BE2C (cell line): ENCODE measurements at regions not wholly inside any gene's neighbourhood (a gene's known extent, or its start where the extent isn't known, plus 50 kb on each side); places are given as distances from the start of the nearest gene placed in this dataset.

Source experiments
- DNase-seq: peaks from one replicate; pipeline ENCODE4 v3.0.0-alpha.2; 2020
- H3K27me3 ChIP-seq: fragments of 250-450 bp; sonication (Bioruptor Pico); 2 replicates; pipeline ENCODE4 v1.5.1; 2020; ENCODE audit warnings: mild to moderate bottlenecking
- H3K36me3 ChIP-seq: fragments of 250-450 bp; sonication (Bioruptor Pico); 2 replicates; pipeline ENCODE4 v1.5.1; 2020; ENCODE audit warnings: mild to moderate bottlenecking
- H3K4me1 ChIP-seq: fragments of 250-450 bp; sonication (Bioruptor Pico); 2 replicates; pipeline ENCODE4 v1.5.1; 2020
- H3K4me3 ChIP-seq: 2 replicates; pipeline ENCODE4 v1.5.1; 2011; ENCODE audit warnings: low read depth, low read length
- H3K9me3 ChIP-seq: fragments of 250-450 bp; sonication (Bioruptor Pico); 2 replicates; pipeline ENCODE4 v1.5.1; 2020
- CTCF ChIP-seq: IDR thresholded peaks from 2 replicates; pipeline ENCODE4 v1.5.1; 2012; ENCODE audit warnings: mild to moderate bottlenecking, low read depth, low read length

- no peak for TF ChIP-seq CTCF
- Histone ChIP-seq H3K4me1 (no peaks in the 10 kb centered on the region), H3K4me3 (no peak overlapping the region), H3K27me3 (no peaks in the 10 kb centered on the region), H3K9me3 (no peaks in the 10 kb centered on the region), H3K36me3 (no peaks in the 10 kb centered on the region)
- DNase-seq, result no peak
Observed at GRCh38 chr6:14436592-14437132, 319.1 kb downstream of the CD83 start.

- no peak overlapping the region for H3K4me3 ChIP-seq
- no peaks in the 10 kb centered on the region for H3K27me3 ChIP-seq
- no peaks in the 10 kb centered on the region for H3K9me3 ChIP-seq
- H3K4me1 ChIP-seq, result no peaks in the 10 kb centered on the region
- DNase-seq, result no peak
- TF ChIP-seq CTCF, result no peak
- H3K36me3 ChIP-seq, result no peaks in the 10 kb centered on the region
Observed at GRCh38 chr6:14439419-14439818, 321.8 kb downstream of the CD83 start.

GRCh38 chr6:14440215-14440910 lies 322.8 kb downstream of the CD83 start:
- Histone ChIP-seq H3K9me3 (no peaks in the 10 kb centered on the region), H3K36me3 (no peaks in the 10 kb centered on the region), H3K4me3 (no peak overlapping the region), H3K27me3 (no peaks in the 10 kb centered on the region), H3K4me1 (no peaks in the 10 kb centered on the region)
- DNase-seq, result no peak
- no peak for TF ChIP-seq CTCF

GRCh38 chr6:14440940-14441781 lies 323.6 kb downstream of the CD83 start:
- TF ChIP-seq CTCF, result no peak
- no peaks in the 10 kb centered on the region for H3K9me3 ChIP-seq
- H3K4me3 ChIP-seq, result no peak overlapping the region
- no peaks in the 10 kb centered on the region for H3K27me3 ChIP-seq
- no peak for DNase-seq
- no peaks in the 10 kb centered on the region for H3K4me1 ChIP-seq
- no peaks in the 10 kb centered on the region for H3K36me3 ChIP-seq

- no peaks in the 10 kb centered on the region for H3K36me3 ChIP-seq
- no peaks in the 10 kb centered on the region for H3K9me3 ChIP-seq
- DNase-seq, result no peak
- no peak for TF ChIP-seq CTCF
- H3K4me3 ChIP-seq, result no peak overlapping the region
- no peaks in the 10 kb centered on the region for H3K4me1 ChIP-seq
- H3K27me3 ChIP-seq, result no peaks in the 10 kb centered on the region
Observed at GRCh38 chr6:14442242-14442641, 324.7 kb downstream of the CD83 start.
